ENCODE measurements at regions not wholly inside any gene's neighbourhood (a gene's known extent, or its start where the extent isn't known, plus 50 kb on each side); places are given as distances from the start of the nearest gene placed in this dataset.

- Histone ChIP-seq H3K27ac (no peak overlapping the region), H3K9me3 (ENCODE audit: control insufficient read depth, low read length) (no peaks in the 10 kb centered on the region), H3K4me1 (no peaks in the 10 kb centered on the region), H3K79me2 (no peaks in the 10 kb centered on the region), H2AFZ (no peak overlapping the region), H3K4me3 (ENCODE audit: low read depth, low read length) (no peak overlapping the region), H3K36me3 (ENCODE audit: control insufficient read depth, insufficient read depth, low read length) (no peaks in the 10 kb centered on the region), H3K9ac (no peak overlapping the region), H3K27me3 (ENCODE audit: control insufficient read depth, insufficient read depth, low read length) (no peaks in the 10 kb centered on the region), H3K4me2 (ENCODE audit: low read length) (no peak overlapping the region)
- no peak for TF ChIP-seq CTCF (IDR thresholded peaks at IDR 0.05)
Measured at GRCh38 chr11:131232261-131232660, 138.2 kb upstream of the NTM start.

GRCh38 chr11:131234221-131234620 is 136.2 kb upstream of the NTM start:
- Histone ChIP-seq H3K27me3 (ENCODE audit: control insufficient read depth, insufficient read depth, low read length) (no peaks in the 10 kb centered on the region), H3K4me1 (no peaks in the 10 kb centered on the region), H3K4me2 (ENCODE audit: low read length) (no peak overlapping the region), H2AFZ (no peak overlapping the region), H3K9ac (no peak overlapping the region), H3K79me2 (no peaks in the 10 kb centered on the region), H3K9me3 (ENCODE audit: control insufficient read depth, low read length) (no peaks in the 10 kb centered on the region), H3K27ac (no peak overlapping the region), H3K36me3 (ENCODE audit: control insufficient read depth, insufficient read depth, low read length) (no peaks in the 10 kb centered on the region), H3K4me3 (ENCODE audit: low read depth, low read length) (no peak overlapping the region)
- TF ChIP-seq CTCF (IDR thresholded peaks at IDR 0.05): no peak

- no peaks in the 10 kb centered on the region for H3K4me1 ChIP-seq
- no peak overlapping the region for H3K4me2 ChIP-seq (ENCODE audit: low read length)
- H3K9me3 ChIP-seq (ENCODE audit: control insufficient read depth, low read length): no peaks in the 10 kb centered on the region
- no peak for TF ChIP-seq CTCF (IDR thresholded peaks at IDR 0.05)
- no peaks in the 10 kb centered on the region for H3K36me3 ChIP-seq (ENCODE audit: control insufficient read depth, insufficient read depth, low read length)
- no peaks in the 10 kb centered on the region for H3K27me3 ChIP-seq (ENCODE audit: control insufficient read depth, insufficient read depth, low read length)
- no peak overlapping the region for H2AFZ ChIP-seq
- H3K27ac ChIP-seq: no peak overlapping the region
- H3K9ac ChIP-seq: no peak overlapping the region
- H3K4me3 ChIP-seq (ENCODE audit: low read depth, low read length): no peak overlapping the region
- no peaks in the 10 kb centered on the region for H3K79me2 ChIP-seq
Measured at GRCh38 chr11:131235328-131236298, 134.8 kb upstream of the NTM start.

GRCh38 chr11:131240421-131240820 is 130.0 kb upstream of the NTM start:
- Histone ChIP-seq H3K4me1 (no peaks in the 10 kb centered on the region), H3K4me2 (ENCODE audit: low read length) (no peak overlapping the region), H3K27ac (no peak overlapping the region), H3K9ac (no peak overlapping the region), H2AFZ (no peak overlapping the region), H3K27me3 (ENCODE audit: control insufficient read depth, insufficient read depth, low read length) (no peaks in the 10 kb centered on the region), H3K9me3 (ENCODE audit: control insufficient read depth, low read length) (no peaks in the 10 kb centered on the region), H3K36me3 (ENCODE audit: control insufficient read depth, insufficient read depth, low read length) (no peaks in the 10 kb centered on the region), H3K79me2 (no peaks in the 10 kb centered on the region), H3K4me3 (ENCODE audit: low read depth, low read length) (no peak overlapping the region)
- TF ChIP-seq CTCF (IDR thresholded peaks at IDR 0.05): no peak

Data from parathyroid adenoma (tissue), 2 donors.